ENCODE measurements at regions not wholly inside any gene's neighbourhood (a gene's known extent, or its start where the extent isn't known, plus 50 kb on each side); places are given as distances from the start of the nearest gene placed in this dataset.
"Not testable (repeated sequence)": the region's sequence is repeated elsewhere in the genome, so short reads cannot be mapped to it uniquely, and the experiment has no call there.

DNA sequence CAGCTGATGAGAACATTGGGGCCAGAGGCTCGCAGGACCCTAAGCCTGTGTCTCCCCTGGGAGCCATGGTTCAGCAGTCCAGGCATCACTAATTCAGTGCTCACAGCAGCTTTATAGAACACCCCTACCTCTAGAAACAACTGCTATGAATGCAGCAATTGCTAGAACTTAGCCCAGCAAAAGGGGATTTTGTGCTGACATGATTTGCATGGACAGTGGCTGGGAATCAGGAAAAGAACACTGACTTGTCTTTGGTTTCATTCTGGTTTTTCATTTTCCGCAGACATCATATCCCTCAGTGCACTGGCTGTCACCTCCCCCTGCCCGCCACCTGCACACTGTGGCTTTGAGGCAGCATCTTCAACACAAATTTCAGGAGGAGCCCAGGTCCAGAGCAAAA, 3964.9 kb upstream of the TPTE start:
- DNase-seq (ENCODE audit: low spot score): not testable (repeated sequence)

GRCh38 chr21:6557415-6557814, 3964.0 kb upstream of the TPTE start:
- not testable (repeated sequence) for DNase-seq (ENCODE audit: low spot score)

GRCh38 chr21:6561168-6561567, 3960.2 kb upstream of the TPTE start:
- not testable (repeated sequence) for DNase-seq (ENCODE audit: low spot score)

DNA sequence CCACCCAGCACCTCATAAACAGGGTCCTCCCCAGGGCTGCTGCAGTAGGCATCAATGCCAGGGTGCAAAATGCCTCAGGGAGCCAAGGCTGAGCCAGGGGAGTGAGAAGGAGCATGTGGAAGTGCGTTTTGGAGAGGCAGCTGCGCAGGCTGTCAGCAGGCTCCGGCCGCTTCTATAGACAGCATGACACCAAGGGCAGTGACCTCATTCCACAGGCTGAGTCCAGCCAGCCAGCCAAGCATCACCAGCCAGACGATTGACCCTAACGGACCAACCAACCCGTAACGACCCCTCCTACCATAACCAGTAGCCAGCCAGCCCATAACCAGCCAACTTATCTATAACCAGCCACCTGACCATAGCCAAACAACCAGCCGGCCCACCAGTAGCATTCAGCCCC, 3959.8 kb upstream of the TPTE start:
- not testable (repeated sequence) for DNase-seq (ENCODE audit: low spot score)

DNA sequence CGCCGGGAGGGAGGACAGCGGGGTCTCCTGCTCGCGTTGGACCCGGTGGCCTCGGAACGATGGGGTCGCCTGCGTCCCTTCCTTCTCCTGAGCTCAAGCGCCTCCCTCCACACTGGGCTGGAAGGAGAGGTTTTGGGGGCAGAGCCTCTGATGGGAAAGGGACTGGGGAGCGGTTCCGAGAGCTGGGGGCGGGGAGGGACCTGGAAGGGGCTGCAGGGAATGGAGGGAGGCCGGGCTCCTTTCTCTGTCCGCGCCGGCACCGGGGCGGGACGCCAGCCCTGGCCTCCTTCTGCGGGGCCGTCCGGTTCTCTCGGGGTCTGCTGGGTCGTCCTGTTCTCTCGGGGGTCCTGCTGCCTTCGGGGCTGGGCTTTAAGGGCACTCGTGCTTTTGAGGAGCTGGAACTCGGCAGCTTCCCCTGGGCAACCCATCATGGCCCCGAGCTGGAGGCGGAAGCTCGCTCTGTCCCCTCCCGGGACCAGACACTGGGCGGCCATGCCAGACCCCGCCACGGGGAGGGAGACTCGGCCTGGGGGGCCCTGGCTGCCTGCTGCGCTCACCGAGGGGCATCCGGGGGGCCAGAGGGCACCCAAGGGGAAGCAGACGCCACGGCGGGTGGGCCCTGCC, 3956.7 kb upstream of the TPTE start:
- DNase-seq (ENCODE audit: low spot score): not testable (repeated sequence)

GRCh38 chr21:6565190-6566094, 3955.9 kb upstream of the TPTE start:
- not testable (repeated sequence) for DNase-seq (ENCODE audit: low spot score)

DNA sequence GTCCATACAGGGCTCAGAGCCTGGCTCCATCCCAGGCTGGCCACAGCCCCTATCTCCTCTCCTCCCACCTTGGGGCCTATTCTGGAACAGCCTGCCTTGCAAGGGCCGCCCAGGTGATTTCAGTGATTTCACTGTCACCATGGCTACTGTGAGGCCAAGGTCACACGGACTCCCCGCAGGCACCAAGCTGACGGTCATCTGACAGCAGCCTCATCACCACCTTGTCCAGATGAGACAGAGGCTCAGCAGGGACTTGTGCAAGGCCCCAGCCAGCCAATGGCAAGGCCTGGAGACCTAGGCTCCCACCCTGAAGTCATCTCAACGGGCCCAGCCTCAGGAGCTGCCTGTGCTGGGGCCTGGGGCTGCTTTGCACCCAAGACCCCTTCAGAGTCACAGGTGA, 3953.8 kb upstream of the TPTE start:
- not testable (repeated sequence) for DNase-seq (ENCODE audit: low spot score)

GRCh38 chr21:6569152-6569551, 3952.2 kb upstream of the TPTE start:
- DNase-seq (ENCODE audit: low spot score): not testable (repeated sequence)

GRCh38 chr21:6569587-6570392, 3951.6 kb upstream of the TPTE start:
- not testable (repeated sequence) for DNase-seq (ENCODE audit: low spot score)

DNA sequence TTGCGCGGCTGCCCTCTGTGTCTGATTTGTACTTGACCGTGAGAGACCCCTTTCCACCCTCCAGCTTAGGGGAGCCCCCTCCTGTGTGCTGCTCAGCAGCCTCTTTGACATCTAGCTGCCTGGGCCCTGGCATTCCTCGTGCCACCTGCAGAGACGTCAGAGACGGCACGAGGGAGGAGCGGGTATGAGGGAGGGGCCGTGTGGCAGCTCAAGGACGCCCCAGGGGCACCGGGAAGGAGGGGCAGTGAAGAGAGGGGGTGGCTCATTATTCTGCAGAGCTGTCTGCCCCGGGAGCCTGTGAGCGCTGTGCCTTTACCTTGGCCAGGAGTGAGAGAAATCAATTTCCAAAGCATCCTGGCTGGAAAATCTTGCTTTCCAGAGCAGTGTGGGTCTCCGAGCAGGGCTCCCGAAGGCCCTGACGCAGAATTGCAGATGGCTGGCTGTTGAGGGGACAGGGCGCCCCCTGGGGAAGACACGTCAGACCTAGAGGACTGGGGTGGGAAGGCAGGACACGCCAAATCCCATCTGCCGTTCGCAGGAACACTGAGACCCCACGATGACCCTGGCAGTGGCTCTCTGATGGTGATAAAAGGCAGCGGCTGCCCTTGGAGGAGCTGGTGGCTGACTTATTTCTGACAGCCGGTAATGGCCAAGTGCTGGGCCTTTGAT, 3950.5 kb upstream of the TPTE start:
- DNase-seq (ENCODE audit: low spot score): not testable (repeated sequence)

DNA sequence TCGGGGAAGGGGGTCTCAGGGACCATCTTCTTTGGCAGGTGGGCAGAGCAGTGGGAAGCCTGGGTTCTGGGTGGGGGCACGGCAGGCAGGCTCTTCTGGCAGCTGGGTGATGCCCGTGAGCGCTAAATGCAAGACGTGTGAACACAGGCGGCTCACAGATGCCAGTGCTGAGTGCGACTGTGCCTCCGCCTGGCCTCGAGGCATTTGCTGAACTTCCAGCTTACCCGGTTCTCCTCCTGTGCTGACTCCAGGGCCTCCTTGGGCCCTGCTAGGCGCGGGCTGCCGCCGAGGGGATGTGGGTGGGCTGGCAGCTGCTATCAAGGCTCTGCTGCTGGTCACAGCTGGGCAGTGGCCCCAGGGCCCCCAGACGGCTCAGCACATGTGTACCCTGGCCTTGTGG, 3947.8 kb upstream of the TPTE start:
- not testable (repeated sequence) for DNase-seq (ENCODE audit: low spot score)

DNA sequence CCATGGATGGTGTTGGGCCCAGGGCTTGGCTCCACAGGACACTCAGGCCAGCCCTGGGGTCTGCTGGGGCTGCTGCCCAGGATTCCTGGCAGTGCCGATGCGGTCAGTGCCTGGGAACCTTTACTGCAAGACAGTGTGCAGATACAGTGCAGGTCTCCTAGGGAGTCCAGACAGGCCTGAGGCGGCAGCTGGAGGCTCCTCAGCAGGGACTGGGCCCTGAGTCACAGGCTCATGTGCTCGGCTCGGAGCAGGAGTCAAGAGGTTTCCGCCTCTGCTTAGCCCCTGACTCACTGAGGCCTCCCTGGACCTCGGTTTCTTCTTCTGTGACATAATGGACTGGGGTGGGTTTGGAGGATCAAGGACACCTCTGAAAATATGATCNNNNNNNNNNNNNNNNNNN, 3941.6 kb upstream of the TPTE start:
- DNase-seq (ENCODE audit: low spot score): not testable (repeated sequence)

Data from kidney capillary endothelial cell (primary cell).